ENCODE measurements at regions not wholly inside any gene's neighbourhood (a gene's known extent, or its start where the extent isn't known, plus 50 kb on each side); places are given as distances from the start of the nearest gene placed in this dataset.

DNA sequence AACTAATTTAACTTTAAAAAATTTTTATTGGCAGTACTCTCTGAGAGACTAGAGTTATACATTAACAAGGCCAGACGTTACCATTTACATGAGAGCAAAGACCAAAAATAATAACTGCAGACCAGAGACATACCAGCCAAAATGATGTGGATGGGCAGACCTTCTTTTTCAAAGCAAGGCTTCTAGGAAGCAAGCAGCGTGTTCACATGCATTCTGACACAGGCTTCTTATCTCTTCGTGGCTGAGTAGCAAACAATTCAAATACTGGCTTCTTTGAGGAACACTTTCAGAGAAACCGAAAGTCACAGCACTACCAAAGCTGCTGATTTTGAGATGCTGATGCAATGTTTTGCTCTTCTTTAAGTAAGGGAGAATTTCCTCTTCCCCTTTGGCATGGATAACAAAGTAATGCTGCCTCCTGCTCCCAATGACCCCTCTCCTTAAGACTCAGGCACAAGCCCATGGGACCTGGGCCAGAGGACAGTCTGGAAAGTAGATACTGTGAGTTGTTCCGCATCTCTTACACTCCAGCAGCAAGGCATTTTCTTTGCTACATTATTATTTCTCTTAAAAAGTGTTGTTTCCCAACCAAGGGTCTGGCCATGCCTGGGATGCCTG lies 181.9 kb downstream of the MREG start (continued):
- TF ChIP-seq HNF4G (IDR thresholded peaks at IDR 0.05; ENCODE audit: borderline replicate concordance, low read depth, low read length) (0 out of 2 replicates have a peak, but pooled peaks have one; percentile 9), HNF4G (CRISPR knock-in tag; IDR thresholded peaks at IDR 0.05; ENCODE audit: borderline replicate concordance, low read depth) (no peak), SAP130 (CRISPR knock-in tag; IDR thresholded peaks at IDR 0.05; ENCODE audit: low read depth) (peak; percentile 25; the same call in 1 of the 2 replicates), ZFP62 (CRISPR knock-in tag; IDR thresholded peaks at IDR 0.05) (no peak), ZFP36L1 (CRISPR knock-in tag; IDR thresholded peaks at IDR 0.05) (peak; percentile 36; the same call in 1 of the 2 replicates), ZFP41 (CRISPR knock-in tag; IDR thresholded peaks at IDR 0.05; ENCODE audit: borderline replicate concordance) (no peak), MEIS2 (CRISPR knock-in tag; IDR thresholded peaks at IDR 0.05) (no peak), ZNF788 (CRISPR knock-in tag; IDR thresholded peaks at IDR 0.05; ENCODE audit: borderline replicate concordance) (0 out of 2 replicates have a peak, but pooled peaks have one; percentile 39), KLF9 (CRISPR knock-in tag; IDR thresholded peaks at IDR 0.05; ENCODE audit: low read depth) (no peak), ZNF331 (CRISPR knock-in tag; IDR thresholded peaks at IDR 0.05) (no peak), GTF2F1 (IDR thresholded peaks at IDR 0.05; ENCODE audit: low read length) (no peak), ZNF510 (CRISPR knock-in tag; IDR thresholded peaks at IDR 0.05; ENCODE audit: low read depth) (no peak), HNRNPLL (IDR thresholded peaks at IDR 0.05; ENCODE audit: low read depth, low read length, poor library complexity, severe bottlenecking) (no peak)
- TF ChIP-seq, protein P1, sequence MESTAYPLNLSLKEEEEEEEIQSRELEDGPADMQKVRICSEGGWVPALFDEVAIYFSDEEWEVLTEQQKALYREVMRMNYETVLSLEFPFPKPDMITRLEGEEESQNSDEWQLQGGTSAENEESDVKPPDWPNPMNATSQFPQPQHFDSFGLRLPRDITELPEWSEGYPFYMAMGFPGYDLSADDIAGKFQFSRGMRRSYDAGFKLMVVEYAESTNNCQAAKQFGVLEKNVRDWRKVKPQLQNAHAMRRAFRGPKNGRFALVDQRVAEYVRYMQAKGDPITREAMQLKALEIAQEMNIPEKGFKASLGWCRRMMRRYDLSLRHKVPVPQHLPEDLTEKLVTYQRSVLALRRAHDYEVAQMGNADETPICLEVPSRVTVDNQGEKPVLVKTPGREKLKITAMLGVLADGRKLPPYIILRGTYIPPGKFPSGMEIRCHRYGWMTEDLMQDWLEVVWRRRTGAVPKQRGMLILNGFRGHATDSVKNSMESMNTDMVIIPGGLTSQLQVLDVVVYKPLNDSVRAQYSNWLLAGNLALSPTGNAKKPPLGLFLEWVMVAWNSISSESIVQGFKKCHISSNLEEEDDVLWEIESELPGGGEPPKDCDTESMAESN (CRISPR knock-in tag; conservative IDR thresholded peaks at IDR 0.05), result no peak
- TF ChIP-seq, protein P2, sequence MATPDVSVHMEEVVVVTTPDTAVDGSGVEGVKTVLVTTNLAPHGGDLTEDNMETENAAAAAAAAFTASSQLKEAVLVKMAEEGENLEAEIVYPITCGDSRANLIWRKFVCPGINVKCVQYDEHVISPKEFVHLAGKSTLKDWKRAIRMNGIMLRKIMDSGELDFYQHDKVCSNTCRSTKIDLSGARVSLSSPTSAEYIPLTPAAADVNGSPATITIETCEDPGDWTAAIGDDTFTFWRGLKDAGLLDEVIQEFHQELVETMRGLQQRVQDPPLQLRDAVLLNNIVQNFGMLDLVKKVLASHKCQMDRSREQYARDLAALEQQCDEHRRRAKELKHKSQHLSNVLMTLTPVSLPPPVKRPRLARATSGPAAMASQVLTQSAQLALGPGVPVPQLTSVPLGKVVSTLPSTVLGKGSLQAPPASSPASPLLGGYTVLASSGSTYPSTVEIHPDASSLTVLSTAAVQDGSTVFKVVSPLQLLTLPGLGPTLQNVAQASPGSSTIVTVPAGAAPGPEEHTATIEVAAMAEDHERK (CRISPR knock-in tag; IDR thresholded peaks at IDR 0.05; ENCODE audit: low read depth), result no peak
- TF ChIP-seq, protein P3, sequence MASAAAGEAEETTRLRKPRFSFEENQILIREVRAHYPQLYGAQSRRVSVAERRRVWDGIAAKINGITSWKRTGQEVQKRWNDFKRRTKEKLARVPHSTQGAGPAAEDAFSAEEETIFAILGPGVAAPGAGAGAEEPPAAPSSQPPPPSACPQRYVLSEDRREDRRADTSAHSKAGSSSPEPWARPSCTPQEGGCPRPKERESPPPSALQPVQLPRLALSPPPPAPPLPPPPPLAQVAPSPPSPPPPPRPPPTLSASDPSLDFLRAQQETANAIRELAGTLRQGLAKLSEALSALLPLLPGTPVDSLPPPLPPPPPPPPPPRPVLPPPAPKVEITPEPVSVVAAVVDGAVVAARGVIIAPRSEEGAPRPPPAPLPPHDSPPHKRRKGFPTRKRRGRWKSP (CRISPR knock-in tag; IDR thresholded peaks at IDR 0.05), result no peak
- TF ChIP-seq, protein P4, sequence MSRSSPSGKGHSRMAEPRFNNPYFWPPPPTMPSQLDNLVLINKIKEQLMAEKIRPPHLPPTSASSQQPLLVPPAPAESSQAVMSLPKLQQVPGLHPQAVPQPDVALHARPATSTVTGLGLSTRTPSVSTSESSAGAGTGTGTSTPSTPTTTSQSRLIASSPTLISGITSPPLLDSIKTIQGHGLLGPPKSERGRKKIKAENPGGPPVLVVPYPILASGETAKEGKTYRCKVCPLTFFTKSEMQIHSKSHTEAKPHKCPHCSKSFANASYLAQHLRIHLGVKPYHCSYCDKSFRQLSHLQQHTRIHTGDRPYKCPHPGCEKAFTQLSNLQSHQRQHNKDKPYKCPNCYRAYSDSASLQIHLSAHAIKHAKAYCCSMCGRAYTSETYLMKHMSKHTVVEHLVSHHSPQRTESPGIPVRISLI (CRISPR knock-in tag; IDR thresholded peaks at IDR 0.05; ENCODE audit: borderline replicate concordance), result no peak
- TF ChIP-seq, protein P5, sequence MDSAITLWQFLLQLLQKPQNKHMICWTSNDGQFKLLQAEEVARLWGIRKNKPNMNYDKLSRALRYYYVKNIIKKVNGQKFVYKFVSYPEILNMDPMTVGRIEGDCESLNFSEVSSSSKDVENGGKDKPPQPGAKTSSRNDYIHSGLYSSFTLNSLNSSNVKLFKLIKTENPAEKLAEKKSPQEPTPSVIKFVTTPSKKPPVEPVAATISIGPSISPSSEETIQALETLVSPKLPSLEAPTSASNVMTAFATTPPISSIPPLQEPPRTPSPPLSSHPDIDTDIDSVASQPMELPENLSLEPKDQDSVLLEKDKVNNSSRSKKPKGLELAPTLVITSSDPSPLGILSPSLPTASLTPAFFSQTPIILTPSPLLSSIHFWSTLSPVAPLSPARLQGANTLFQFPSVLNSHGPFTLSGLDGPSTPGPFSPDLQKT (CRISPR knock-in tag; IDR thresholded peaks at IDR 0.05; ENCODE audit: borderline replicate concordance), result no peak

Data from HepG2 (cell line).